Activated T-cell treated with anti-CD3 and anti-CD28 coated beads for 1 hour (primary cell): ENCODE measurements at regions not wholly inside any gene's neighbourhood (a gene's known extent, or its start where the extent isn't known, plus 50 kb on each side); places are given as distances from the start of the nearest gene placed in this dataset.
"Not testable (repeated sequence)": the region's sequence is repeated elsewhere in the genome, so short reads cannot be mapped to it uniquely, and the experiment has no call there.

Experiments used
- DNase-seq: peaks from one replicate; pipeline ENCODE4 v3.0.0-alpha.2; 2020; ENCODE audit warnings: low read depth

- DNase-seq = no peak
These were observed 252.0 kb downstream of the ZPLD1 start for GRCh38 chr3:102686792-102687191.

- DNase-seq = no peak
These were observed 253.2 kb downstream of the ZPLD1 start for GRCh38 chr3:102687851-102688555.

- no peak for DNase-seq
These were observed 253.7 kb downstream of the ZPLD1 start for GRCh38 chr3:102688556-102688930.

- no peak for DNase-seq
These were observed 256.7 kb downstream of the ZPLD1 start for GRCh38 chr3:102691507-102691906.

- no peak for DNase-seq
These were observed 264.4 kb downstream of the ZPLD1 start for GRCh38 chr3:102699104-102699818.

GRCh38 chr3:102699819-102700140 is 265.0 kb downstream of the ZPLD1 start:
- DNase-seq = no peak

- DNase-seq = no peak
These were observed 278.1 kb downstream of the ZPLD1 start for GRCh38 chr3:102712896-102713295.

- no peak for DNase-seq
These were observed 279.8 kb downstream of the ZPLD1 start for GRCh38 chr3:102714567-102714966.

- DNase-seq = no peak
These were observed 280.3 kb downstream of the ZPLD1 start for GRCh38 chr3:102715030-102715697.

GRCh38 chr3:102718651-102719050 is 283.8 kb downstream of the ZPLD1 start:
- DNase-seq = no peak

GRCh38 chr3:102722317-102722716 is 287.5 kb downstream of the ZPLD1 start:
- DNase-seq = no peak

- no peak for DNase-seq
These were observed 292.5 kb downstream of the ZPLD1 start for GRCh38 chr3:102727340-102727739.

- DNase-seq = not testable (repeated sequence)
These were observed 297.8 kb downstream of the ZPLD1 start for GRCh38 chr3:102732581-102732980.

GRCh38 chr3:102733791-102734563 is 299.2 kb downstream of the ZPLD1 start:
- DNase-seq = no peak

GRCh38 chr3:102735311-102735710 is 300.5 kb downstream of the ZPLD1 start:
- no peak for DNase-seq

- no peak for DNase-seq
These were observed 301.6 kb downstream of the ZPLD1 start for GRCh38 chr3:102736288-102736974.

GRCh38 chr3:102736975-102737304 is 302.1 kb downstream of the ZPLD1 start:
- no peak for DNase-seq

- no peak for DNase-seq
These were observed 302.5 kb downstream of the ZPLD1 start for GRCh38 chr3:102737353-102737752.

- no peak for DNase-seq
These were observed 306.3 kb downstream of the ZPLD1 start for GRCh38 chr3:102741105-102741504.

GRCh38 chr3:102741694-102742093 is 306.9 kb downstream of the ZPLD1 start:
- no peak for DNase-seq

- DNase-seq = no peak
These were observed 311.1 kb downstream of the ZPLD1 start for GRCh38 chr3:102745881-102746280.

- DNase-seq = no peak
These were observed 312.8 kb downstream of the ZPLD1 start for GRCh38 chr3:102747611-102748010.
